Activated naive CD8-positive, alpha-beta T cell (primary cell): ENCODE measurements at regions not wholly inside any gene's neighbourhood (a gene's known extent, or its start where the extent isn't known, plus 50 kb on each side); places are given as distances from the start of the nearest gene placed in this dataset.

ENCODE experiments used
- H3K27ac Mint-ChIP-seq: one replicate; pipeline ENCODE4 v1.8.0; 2021; ENCODE audit warnings: mixed read lengths
- H3K27me3 Mint-ChIP-seq: one replicate; pipeline ENCODE4 v1.8.0; 2021; ENCODE audit warnings: mixed read lengths
- H3K36me3 Mint-ChIP-seq: one replicate; pipeline ENCODE4 v1.8.0; 2021; ENCODE audit warnings: mixed read lengths
- H3K4me1 Mint-ChIP-seq: one replicate; pipeline ENCODE4 v1.8.0; 2021; ENCODE audit warnings: low read depth, mixed read lengths
- H3K4me3 Mint-ChIP-seq: one replicate; pipeline ENCODE4 v1.8.0; 2021; ENCODE audit warnings: mild to moderate bottlenecking, mixed read lengths
- H3K9me3 Mint-ChIP-seq: one replicate; pipeline ENCODE4 v1.8.0; 2021; ENCODE audit warnings: low read depth, mixed read lengths

DNA sequence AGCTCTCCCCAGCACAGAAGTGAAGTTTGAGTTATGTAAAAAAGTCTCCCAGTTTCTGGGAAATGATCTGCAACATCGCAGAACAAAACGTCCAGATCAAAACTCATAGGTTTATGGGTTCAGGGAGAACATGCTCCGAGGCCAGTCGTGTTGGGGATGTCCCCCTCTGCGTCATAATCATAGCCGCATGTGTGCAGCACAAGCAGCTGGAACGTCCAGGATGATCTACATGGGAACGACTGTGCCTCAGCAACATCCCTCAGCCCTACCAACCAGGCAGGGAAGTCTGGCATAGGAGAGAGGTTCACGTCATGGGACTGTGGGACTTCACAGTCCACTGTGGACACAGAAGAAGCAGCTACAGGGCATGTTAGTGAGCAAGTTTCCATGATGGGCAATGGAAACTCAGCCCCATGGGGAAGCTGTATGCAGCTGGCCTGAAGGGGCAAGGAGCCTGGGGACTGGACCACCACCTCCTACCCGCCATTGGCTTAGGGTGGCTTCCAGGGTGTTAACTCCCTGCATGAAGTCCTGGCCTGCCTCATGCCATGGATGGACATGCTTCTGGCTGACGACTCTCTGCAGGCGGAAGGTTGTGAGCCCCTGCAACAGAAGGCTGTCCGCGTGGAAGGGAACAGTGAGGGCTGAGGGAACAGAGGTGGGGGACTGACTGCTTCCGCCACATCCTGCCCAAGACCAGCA, 96.9 kb downstream of the COPS8 start:
- Mint-ChIP-seq H3K4me1 (no peaks in the 10 kb centered on the region), H3K4me3 (no peak overlapping the region), H3K36me3 (peaks cover 3% of the 10 kb centered on the region), H3K9me3 (no peaks in the 10 kb centered on the region), H3K27me3 (peaks cover 3% of the 10 kb centered on the region), H3K27ac (no peak overlapping the region)

DNA sequence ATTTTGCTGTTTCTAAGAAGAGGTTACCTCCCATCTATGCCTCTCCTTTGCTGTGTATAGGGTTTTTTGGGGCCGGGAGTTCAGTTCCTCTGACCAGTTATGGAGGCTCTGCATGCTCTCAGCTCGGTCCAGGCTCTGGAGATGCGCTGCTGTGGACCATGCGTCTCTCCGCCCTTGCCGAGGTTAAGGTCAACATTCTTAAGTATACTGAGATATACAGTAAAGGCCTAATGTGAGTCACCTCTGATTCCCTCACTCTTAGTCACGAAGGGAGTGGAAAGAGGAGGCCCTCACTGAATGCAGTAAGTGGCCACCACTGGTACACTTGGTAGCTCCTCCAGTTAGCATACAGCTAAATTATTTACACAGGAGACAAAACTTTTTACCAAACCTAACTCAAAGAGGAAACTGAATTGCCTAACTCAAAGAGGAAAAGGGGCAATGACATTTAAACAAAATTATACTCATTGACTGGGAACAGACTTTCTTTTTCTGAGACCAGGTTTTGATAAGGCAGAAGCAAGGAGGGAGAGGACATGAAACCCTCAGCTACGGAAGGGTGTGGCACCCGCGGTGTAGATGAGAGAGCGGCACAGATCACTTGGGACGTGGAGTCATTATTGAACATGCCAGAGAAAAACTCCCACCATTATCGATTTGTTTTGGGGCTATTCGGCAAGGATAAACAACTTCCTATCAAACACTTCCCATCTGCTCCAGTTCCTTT, 98.7 kb downstream of the COPS8 start:
- H3K36me3 Mint-ChIP-seq: peaks cover 3% of the 10 kb centered on the region
- H3K27ac Mint-ChIP-seq: no peak overlapping the region
- peaks cover under 1% of the 10 kb centered on the region for H3K9me3 Mint-ChIP-seq
- H3K27me3 Mint-ChIP-seq: peaks cover 3% of the 10 kb centered on the region
- H3K4me3 Mint-ChIP-seq: no peak overlapping the region
- no peaks in the 10 kb centered on the region for H3K4me1 Mint-ChIP-seq

DNA sequence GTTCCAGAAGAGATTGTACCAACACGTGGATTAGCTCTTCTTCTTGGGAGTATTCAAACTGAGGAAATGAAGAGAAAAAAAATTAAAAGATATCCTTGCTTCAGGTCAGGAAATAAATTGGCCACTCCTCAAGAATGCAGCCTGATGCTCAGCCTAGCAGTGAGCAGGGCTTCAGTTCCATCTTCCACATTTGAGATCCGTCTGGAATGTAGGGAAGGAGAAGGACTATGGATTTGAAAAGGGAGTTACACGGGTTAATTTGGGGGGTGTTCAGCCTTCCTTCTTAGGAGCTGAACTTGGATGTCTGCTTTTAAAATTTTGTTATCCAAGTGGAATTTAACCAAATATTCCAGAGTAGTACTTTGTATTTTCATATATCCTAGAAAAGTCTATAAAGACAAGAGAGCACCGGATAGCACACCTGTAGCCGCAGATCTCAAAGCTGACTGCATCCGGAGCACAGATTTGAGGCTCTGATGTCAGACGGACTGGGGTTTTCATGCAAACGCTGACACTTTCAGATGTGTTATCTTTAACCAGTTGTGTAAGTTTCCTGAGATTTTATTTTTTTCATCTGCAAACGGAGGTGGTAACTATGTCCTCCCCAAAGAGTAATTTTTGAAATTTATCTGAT, 99.3 kb downstream of the COPS8 start:
- Mint-ChIP-seq H3K9me3 (peaks cover 3% of the 10 kb centered on the region), H3K4me3 (no peak overlapping the region), H3K4me1 (no peaks in the 10 kb centered on the region), H3K27ac (no peak overlapping the region), H3K36me3 (peaks cover 3% of the 10 kb centered on the region), H3K27me3 (peaks cover 3% of the 10 kb centered on the region)

DNA sequence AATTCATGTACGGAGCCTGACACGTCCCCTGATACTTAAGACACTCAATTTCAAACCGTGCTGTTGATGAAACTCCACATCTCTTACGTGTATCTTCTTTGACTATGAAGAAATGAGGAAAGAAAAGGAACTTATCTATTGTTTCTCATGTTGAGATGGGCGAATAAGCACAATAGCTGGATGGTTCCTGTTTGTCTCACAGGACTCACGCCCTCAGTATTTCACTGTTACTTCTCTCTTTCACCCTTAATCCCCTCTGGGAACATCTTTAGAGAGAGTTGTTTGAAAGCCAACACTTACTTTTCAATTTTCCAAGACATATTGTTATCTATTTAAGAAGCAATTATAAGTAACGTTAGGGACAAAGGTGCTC, 99.8 kb downstream of the COPS8 start:
- peaks cover 3% of the 10 kb centered on the region for H3K36me3 Mint-ChIP-seq
- H3K4me3 Mint-ChIP-seq: no peak overlapping the region
- H3K4me1 Mint-ChIP-seq: no peaks in the 10 kb centered on the region
- no peak overlapping the region for H3K27ac Mint-ChIP-seq
- H3K27me3 Mint-ChIP-seq: peaks cover 3% of the 10 kb centered on the region
- H3K9me3 Mint-ChIP-seq: peaks cover 3% of the 10 kb centered on the region

DNA sequence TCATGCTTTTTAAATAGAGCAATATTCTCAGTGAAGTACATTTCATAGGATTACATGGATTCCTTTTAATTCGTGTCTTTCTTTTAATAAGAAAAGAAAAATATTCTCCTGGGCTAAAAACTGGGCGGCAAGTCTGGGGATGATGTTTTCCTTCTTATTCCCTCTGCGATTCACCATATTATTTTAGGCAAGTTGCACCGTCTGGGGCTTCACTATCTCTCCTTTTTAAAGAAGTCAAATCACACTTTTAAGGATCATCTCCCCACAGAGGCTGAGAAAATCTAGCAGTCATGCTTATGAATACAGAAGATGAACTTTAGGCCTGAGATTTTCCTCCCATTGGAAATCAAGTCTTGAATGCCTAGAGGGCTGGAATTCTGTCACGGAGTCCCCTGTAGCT, 104.1 kb downstream of the COPS8 start:
- Mint-ChIP-seq H3K27ac (no peak overlapping the region), H3K4me1 (no peaks in the 10 kb centered on the region), H3K9me3 (peaks cover 3% of the 10 kb centered on the region), H3K36me3 (peaks cover 2% of the 10 kb centered on the region), H3K4me3 (no peak overlapping the region), H3K27me3 (no peaks in the 10 kb centered on the region)

DNA sequence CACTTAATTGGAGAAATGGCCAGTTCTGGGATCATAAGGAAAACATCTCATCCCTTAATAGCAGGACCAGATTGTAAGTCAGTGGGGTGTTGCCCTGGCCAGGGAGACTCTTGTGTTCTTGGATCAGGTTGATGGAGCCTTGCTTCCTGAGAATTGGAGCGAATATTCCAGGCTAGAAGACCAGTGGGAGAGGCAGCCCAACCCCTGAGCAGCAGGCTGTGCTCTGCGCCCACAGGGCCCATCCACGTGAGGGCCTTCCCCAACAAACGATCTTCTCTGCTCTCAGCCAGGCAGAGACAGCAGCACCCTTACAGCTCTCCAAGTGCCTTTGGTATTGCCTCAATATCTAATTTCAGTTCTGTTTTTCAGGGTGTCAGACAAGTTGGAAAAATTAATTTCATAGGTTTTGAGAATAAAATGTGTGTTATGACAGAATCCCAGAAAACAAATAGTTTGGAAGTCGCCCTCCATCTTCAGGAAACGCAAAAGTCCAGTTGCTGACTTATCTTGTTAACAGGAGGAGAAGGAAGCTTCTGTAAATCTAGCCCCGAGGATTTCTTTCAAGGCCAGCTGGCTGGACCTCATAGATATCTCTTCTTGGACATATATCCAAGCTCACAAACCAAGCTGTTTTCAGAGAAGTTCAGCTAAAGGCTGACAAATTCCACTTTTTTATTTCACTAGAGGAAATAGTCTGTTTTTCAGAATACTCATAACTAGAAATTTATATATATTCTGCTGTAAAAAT, 105.5 kb downstream of the COPS8 start:
- H3K27me3 Mint-ChIP-seq: no peaks in the 10 kb centered on the region
- H3K27ac Mint-ChIP-seq: no peak overlapping the region
- H3K4me3 Mint-ChIP-seq: no peak overlapping the region
- no peaks in the 10 kb centered on the region for H3K4me1 Mint-ChIP-seq
- peaks cover 2% of the 10 kb centered on the region for H3K36me3 Mint-ChIP-seq
- peaks cover 3% of the 10 kb centered on the region for H3K9me3 Mint-ChIP-seq

DNA sequence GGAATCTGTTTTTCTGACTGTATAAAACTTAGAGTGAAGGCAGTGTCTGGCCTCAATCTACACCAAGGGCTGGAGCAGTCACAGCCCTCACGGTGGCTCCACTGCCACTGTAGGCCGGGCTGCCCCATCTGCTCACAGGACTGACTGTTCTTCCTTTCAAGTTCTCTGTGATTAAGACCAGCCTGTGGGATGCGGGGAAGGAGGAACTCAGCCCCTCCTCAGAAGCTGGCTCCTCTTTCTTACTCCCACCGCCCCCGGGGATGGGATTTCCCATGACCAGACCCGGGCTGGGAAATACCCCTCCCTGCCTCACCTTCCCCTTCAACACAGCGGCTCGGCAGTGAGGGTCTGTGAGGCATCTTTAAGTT, 106.0 kb downstream of the COPS8 start:
- H3K36me3 Mint-ChIP-seq: peaks cover 2% of the 10 kb centered on the region
- H3K4me1 Mint-ChIP-seq: no peaks in the 10 kb centered on the region
- no peak overlapping the region for H3K27ac Mint-ChIP-seq
- H3K9me3 Mint-ChIP-seq: peaks cover 3% of the 10 kb centered on the region
- no peaks in the 10 kb centered on the region for H3K27me3 Mint-ChIP-seq
- no peak overlapping the region for H3K4me3 Mint-ChIP-seq

DNA sequence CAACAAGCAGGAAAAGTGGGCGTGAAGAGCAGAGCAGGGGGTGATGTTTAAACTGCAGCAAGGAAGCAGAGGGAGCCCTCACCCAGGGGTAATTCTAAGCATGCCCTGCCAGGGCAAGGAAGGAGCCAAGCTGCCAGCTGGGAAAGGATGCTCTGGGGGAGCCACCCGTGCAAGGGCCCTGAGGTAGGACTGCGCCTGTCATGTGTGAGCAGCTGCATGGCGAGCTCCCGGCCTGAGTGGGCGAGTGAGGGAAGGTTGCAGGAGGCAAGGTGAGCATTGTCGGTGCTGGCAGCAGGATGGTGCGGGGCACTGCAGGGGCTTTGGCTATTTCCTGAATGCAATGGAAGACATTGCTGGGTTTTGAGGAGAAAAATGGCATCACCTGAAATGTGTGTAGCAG, 107.2 kb downstream of the COPS8 start:
- Mint-ChIP-seq H3K27me3 (no peaks in the 10 kb centered on the region), H3K27ac (no peak overlapping the region), H3K4me1 (no peaks in the 10 kb centered on the region), H3K36me3 (peaks cover 2% of the 10 kb centered on the region), H3K4me3 (no peak overlapping the region), H3K9me3 (peaks cover 3% of the 10 kb centered on the region)

DNA sequence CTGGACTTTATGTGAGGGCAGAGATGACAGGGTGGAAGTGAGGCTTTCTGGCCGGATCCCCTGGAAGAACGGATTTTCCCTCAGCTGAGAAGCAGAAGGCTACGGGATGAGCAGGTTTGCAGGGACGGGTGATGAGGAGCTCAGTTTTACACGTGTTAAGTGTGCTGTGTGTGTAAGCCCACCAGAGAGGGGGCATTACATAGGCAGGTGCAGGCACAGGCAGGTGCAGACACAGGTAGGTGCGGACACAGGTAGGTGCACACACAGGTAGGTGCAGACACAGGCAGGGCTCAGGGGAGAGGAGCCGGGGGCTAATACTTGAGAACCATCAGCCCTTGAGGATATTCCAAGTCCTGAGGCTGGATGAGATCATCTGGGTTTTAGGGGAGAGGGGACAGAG, 107.7 kb downstream of the COPS8 start:
- Mint-ChIP-seq H3K9me3 (peaks cover 3% of the 10 kb centered on the region), H3K27ac (no peak overlapping the region), H3K27me3 (no peaks in the 10 kb centered on the region), H3K36me3 (peaks cover 2% of the 10 kb centered on the region), H3K4me3 (no peak overlapping the region), H3K4me1 (no peaks in the 10 kb centered on the region)

DNA sequence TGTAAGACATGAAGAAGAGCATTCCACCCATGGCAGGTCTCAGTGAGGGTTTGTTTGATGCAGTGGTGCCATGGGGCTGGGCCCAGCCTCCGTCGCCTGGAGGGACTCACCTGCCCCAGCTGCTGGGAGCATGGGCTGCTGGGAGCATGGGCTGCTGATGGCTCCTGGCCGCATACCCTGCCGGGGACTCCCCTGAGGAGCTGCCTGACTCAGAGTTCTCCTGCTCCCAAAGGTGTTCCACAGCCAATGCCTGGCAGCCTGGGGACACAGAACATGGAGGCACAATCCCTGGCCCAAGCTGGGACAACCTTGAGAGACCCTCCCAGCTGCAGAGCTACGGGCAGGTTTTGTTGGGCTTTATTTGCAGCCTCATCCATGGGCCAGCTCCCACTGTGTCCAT, 108.4 kb downstream of the COPS8 start:
- no peak overlapping the region for H3K27ac Mint-ChIP-seq
- H3K27me3 Mint-ChIP-seq: no peaks in the 10 kb centered on the region
- no peaks in the 10 kb centered on the region for H3K4me1 Mint-ChIP-seq
- H3K36me3 Mint-ChIP-seq: peaks cover 2% of the 10 kb centered on the region
- H3K4me3 Mint-ChIP-seq: no peak overlapping the region
- H3K9me3 Mint-ChIP-seq: peaks cover 3% of the 10 kb centered on the region

DNA sequence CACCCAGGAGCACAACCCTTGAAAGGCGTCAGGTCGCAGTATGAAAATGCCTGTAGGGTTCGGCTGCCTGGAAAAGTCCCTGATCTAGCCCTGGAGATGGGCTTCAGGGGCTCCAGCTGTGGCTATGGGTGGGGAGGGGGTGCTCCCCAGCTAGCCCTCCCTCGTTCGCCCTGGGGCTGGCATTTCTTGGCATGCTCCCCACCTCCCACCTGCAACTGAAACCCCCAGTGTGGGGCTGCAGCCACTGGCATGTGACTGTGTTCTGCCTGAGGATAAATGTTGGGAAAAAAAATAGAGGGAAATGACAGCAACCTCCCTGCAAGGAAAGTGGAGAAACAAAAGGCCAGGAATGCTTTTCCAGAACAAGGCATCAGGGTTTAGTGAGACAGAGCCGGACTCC, 109.2 kb downstream of the COPS8 start:
- H3K4me3 Mint-ChIP-seq: no peak overlapping the region
- H3K4me1 Mint-ChIP-seq: no peaks in the 10 kb centered on the region
- no peak overlapping the region for H3K27ac Mint-ChIP-seq
- H3K36me3 Mint-ChIP-seq: peaks cover 2% of the 10 kb centered on the region
- no peaks in the 10 kb centered on the region for H3K9me3 Mint-ChIP-seq
- no peaks in the 10 kb centered on the region for H3K27me3 Mint-ChIP-seq

DNA sequence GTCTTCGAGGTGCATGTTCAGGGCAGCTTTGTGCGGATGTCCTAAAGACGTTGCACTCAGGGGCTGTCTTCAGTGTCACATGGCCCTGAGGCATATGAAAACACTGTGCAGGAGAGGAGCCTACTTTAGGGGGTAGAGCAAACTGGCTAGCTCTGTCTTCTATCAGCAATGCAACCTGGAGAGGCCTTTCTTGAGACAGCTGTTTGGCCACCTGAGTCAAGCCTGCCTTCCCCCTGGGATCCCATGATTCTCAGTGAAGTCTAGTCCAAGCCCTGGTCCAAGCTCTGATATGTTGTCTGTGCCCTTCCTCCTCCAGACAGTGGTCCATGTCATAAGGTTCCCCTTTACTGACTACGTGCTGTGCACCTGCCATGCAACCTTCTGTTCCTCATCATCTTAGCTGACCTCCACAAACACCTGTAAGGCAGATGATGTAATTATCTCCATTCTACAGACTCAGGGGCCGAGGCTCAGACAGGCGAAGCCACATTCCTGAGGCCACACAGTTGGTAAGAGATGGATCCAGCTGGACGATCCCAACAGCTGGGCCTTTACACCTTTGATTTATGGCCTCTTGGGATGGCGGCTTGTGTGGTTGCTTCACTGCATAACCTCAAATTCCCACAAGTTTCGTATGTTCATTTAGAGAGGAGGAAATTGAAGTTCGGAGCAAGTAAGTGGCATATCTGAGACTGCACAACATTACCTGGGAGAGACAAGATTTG, 109.9 kb downstream of the COPS8 start:
- Mint-ChIP-seq H3K9me3 (no peaks in the 10 kb centered on the region), H3K4me3 (no peak overlapping the region), H3K36me3 (peaks cover 2% of the 10 kb centered on the region), H3K27ac (no peak overlapping the region), H3K27me3 (no peaks in the 10 kb centered on the region), H3K4me1 (no peaks in the 10 kb centered on the region)

DNA sequence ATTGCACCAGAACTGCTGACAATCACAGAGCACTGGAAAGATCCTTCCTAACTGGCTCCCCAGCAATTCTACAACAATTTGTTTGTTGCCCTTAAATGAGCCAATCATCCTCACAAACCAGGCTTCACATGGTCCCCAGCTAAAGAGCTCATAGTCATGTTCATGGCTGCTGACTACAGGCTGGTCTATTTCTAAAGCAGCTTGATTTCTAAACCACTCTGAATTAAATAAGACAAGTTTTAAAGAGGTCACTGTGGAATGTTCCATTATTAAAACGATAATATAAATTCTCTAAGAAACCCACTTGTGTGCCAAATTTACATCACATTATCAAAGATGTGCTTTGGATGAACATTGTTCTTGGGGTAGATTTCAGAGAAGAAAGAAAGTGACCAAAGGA, 110.7 kb downstream of the COPS8 start:
- Mint-ChIP-seq H3K9me3 (no peaks in the 10 kb centered on the region), H3K4me3 (no peak overlapping the region), H3K36me3 (no peaks in the 10 kb centered on the region), H3K4me1 (no peaks in the 10 kb centered on the region), H3K27me3 (no peaks in the 10 kb centered on the region), H3K27ac (no peak overlapping the region)

DNA sequence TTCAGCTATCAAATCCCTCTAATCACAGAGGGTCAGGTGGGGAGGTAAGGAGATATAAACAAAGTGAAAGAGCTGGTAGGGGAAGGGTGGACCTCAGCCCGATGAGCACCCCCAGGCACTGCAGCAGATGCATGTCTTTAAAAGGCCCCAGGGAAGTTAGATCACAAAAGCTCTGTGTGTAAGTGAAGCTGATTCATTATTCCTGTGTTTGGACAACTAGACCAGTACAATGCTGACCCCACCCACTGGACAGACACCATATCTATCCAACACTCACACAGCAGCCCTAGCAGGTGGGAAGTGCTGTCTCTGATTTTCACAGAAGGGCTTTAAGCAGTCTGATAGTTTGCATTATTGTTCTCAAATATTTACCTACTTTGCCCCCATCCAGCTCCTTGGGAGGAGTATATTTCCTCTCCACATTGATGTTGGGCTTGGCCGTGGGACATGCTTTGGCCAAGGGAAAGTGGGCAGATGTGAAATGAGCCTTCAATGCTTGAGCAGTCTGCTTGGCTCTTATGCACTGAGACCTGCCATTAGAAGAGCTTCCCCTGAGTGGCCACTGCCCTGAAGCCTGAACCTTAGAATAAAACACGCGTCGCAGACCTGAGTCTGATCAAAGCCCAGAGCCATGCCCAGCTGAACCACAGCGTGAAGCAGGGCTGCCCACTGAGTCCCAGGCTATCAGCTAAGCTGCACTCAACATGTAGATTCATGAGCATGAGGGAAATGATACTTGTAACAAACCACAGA, 111.4 kb downstream of the COPS8 start:
- Mint-ChIP-seq H3K27me3 (no peaks in the 10 kb centered on the region), H3K27ac (no peak overlapping the region), H3K9me3 (no peaks in the 10 kb centered on the region), H3K4me1 (no peaks in the 10 kb centered on the region), H3K36me3 (no peaks in the 10 kb centered on the region), H3K4me3 (no peak overlapping the region)
